H9 (cell line): ENCODE measurements at regions not wholly inside any gene's neighbourhood (a gene's known extent, or its start where the extent isn't known, plus 50 kb on each side); places are given as distances from the start of the nearest gene placed in this dataset.
"Not testable (repeated sequence)": the region's sequence is repeated elsewhere in the genome, so short reads cannot be mapped to it uniquely, and the experiment has no call there.

Source experiments
- DNase-seq: peaks from one replicate; pipeline ENCODE4 v3.0.0-alpha.2; 2017
- H2AFZ ChIP-seq: one replicate; pipeline ENCODE4 v1.6.1; 2013; ENCODE audit warnings: mild to moderate bottlenecking, low read length, control low read depth, moderate library complexity
- H2AK5ac ChIP-seq: 2 replicates; pipeline ENCODE4 v1.6.1; 2013; ENCODE audit warnings: low read length, control low read depth, mixed read lengths; ENCODE audit not compliant: insufficient read length
- H2BK120ac ChIP-seq: one replicate; pipeline ENCODE4 v1.6.1; 2013; ENCODE audit warnings: low read depth, mild to moderate bottlenecking, low read length, control low read depth, inconsistent platforms; ENCODE audit not compliant: poor library complexity, severe bottlenecking
- H2BK12ac ChIP-seq: 2 replicates; pipeline ENCODE4 v1.6.1; 2013; ENCODE audit warnings: low read length, control low read depth, mixed read lengths, low read depth; ENCODE audit not compliant: insufficient read length
- H2BK15ac ChIP-seq: 2 replicates; pipeline ENCODE4 v1.6.1; 2013; ENCODE audit warnings: low read depth, low read length, control low read depth
- H2BK20ac ChIP-seq: one replicate; pipeline ENCODE4 v1.6.1; 2013; ENCODE audit warnings: low read depth, mild to moderate bottlenecking, low read length, control low read depth, inconsistent platforms; ENCODE audit not compliant: poor library complexity, severe bottlenecking
- H2BK5ac ChIP-seq: 2 replicates; pipeline ENCODE4 v1.6.1; 2013; ENCODE audit warnings: low read length, control low read depth, mixed read lengths; ENCODE audit not compliant: insufficient read length
- H3K14ac ChIP-seq: 2 replicates; pipeline ENCODE4 v1.6.1; 2013; ENCODE audit warnings: low read length, control low read depth; ENCODE audit not compliant: insufficient read depth
- H3K18ac ChIP-seq: 2 replicates; pipeline ENCODE4 v1.6.1; 2013; ENCODE audit warnings: low read depth, mild to moderate bottlenecking, mixed read lengths, low read length, control low read depth; ENCODE audit not compliant: insufficient read length
- H3K23ac ChIP-seq: 2 replicates; pipeline ENCODE4 v1.6.1; 2013; ENCODE audit warnings: low read length, control low read depth, mixed read lengths, low read depth; ENCODE audit not compliant: insufficient read length
- H3K23me2 ChIP-seq: 2 replicates; pipeline ENCODE4 v1.6.1; 2013; ENCODE audit warnings: low read depth, mild to moderate bottlenecking, mixed read lengths, low read length, control low read depth; ENCODE audit not compliant: insufficient read length, poor library complexity, severe bottlenecking
- H3K27ac ChIP-seq: 2 replicates; pipeline ENCODE4 v1.5.1; 2013; ENCODE audit warnings: low read length, control low read depth, mixed read lengths, low read depth; ENCODE audit not compliant: insufficient read length
- H3K27me3 ChIP-seq: 2 replicates; pipeline ENCODE4 v1.6.1; 2013; ENCODE audit warnings: low read length, control low read depth, inconsistent platforms; ENCODE audit not compliant: insufficient read depth
- H3K4ac ChIP-seq: 2 replicates; pipeline ENCODE4 v1.6.1; 2013; ENCODE audit warnings: low read depth, mild to moderate bottlenecking, control low read depth, inconsistent platforms, low read length, moderate library complexity
- H3K4me1 ChIP-seq: 2 replicates; pipeline ENCODE4 v1.6.1; 2013; ENCODE audit warnings: low read length, control low read depth, inconsistent platforms; ENCODE audit not compliant: insufficient read depth
- H3K4me2 ChIP-seq: 2 replicates; pipeline ENCODE4 v1.6.1; 2013; ENCODE audit warnings: low read length, control low read depth, mixed read lengths; ENCODE audit not compliant: insufficient read length, insufficient read depth
- H3K56ac ChIP-seq: 2 replicates; pipeline ENCODE4 v1.6.1; 2013; ENCODE audit warnings: low read depth, mild to moderate bottlenecking, mixed read lengths, low read length, control low read depth; ENCODE audit not compliant: insufficient read length
- H3K79me1 ChIP-seq: 2 replicates; pipeline ENCODE4 v1.6.1; 2013; ENCODE audit warnings: low read depth, mild to moderate bottlenecking, moderate library complexity, low read length, control low read depth, inconsistent platforms; ENCODE audit not compliant: insufficient read depth, poor library complexity, severe bottlenecking
- H3K79me2 ChIP-seq: 2 replicates; pipeline ENCODE4 v1.6.1; 2013; ENCODE audit warnings: low read length, control low read depth, inconsistent platforms; ENCODE audit not compliant: insufficient read depth
- H3K9ac ChIP-seq: 2 replicates; pipeline ENCODE4 v1.6.1; 2013; ENCODE audit warnings: low read length, control low read depth, mixed read lengths; ENCODE audit not compliant: insufficient read length; ENCODE audit errors: extremely low read depth
- H3K9me3 ChIP-seq: one replicate; pipeline ENCODE4 v1.6.1; 2013; ENCODE audit warnings: low read depth, low read length, inconsistent platforms; ENCODE audit not compliant: control insufficient read depth
- H3T11ph ChIP-seq: one replicate; pipeline ENCODE4 v1.6.1; 2013; ENCODE audit warnings: mild to moderate bottlenecking, low read length, control low read depth, inconsistent platforms
- H4K20me1 ChIP-seq: one replicate; pipeline ENCODE4 v1.6.1; 2013; ENCODE audit not compliant: control insufficient read depth, insufficient read length, insufficient read depth
- H4K5ac ChIP-seq: 2 replicates; pipeline ENCODE4 v1.6.1; 2013; ENCODE audit warnings: low read depth, mild to moderate bottlenecking, mixed read lengths, low read length, control low read depth; ENCODE audit not compliant: insufficient read length
- H4K8ac ChIP-seq: replicated peaks from 2 replicates; pipeline ENCODE4 v1.6.1; 2013; ENCODE audit warnings: low read length, control low read depth, mixed read lengths, low read depth; ENCODE audit not compliant: insufficient read length
- H4K91ac ChIP-seq: 2 replicates; pipeline ENCODE4 v1.6.1; 2013; ENCODE audit warnings: low read depth, mild to moderate bottlenecking, moderate library complexity, mixed read lengths, low read length, control low read depth; ENCODE audit not compliant: insufficient read length
- H3K27ac Mint-ChIP-seq, 3 experiments: 2 replicates in 2 of 3; 3 replicates in 1 of 3; pipeline ENCODE4 v1.8.0; 2020 to 2021; ENCODE audit warnings: mixed read lengths in 3 of 3, mild to moderate bottlenecking in 1 of 3, moderate library complexity in 1 of 3
- H3K27me3 Mint-ChIP-seq: 2 replicates; pipeline ENCODE4 v1.8.0; 2021; ENCODE audit warnings: low read depth, mild to moderate bottlenecking, moderate library complexity, mixed read lengths
- H3K36me3 Mint-ChIP-seq, 3 experiments: 2 replicates in 2 of 3; 3 replicates in 1 of 3; pipeline ENCODE4 v1.8.0; 2020 to 2021; ENCODE audit warnings: low read depth in 3 of 3, mixed read lengths in 3 of 3; ENCODE audit not compliant: insufficient read depth in 1 of 3
- H3K4me1 Mint-ChIP-seq, 2 experiments: 2 replicates each; pipeline ENCODE4 v1.8.0; 2020; ENCODE audit warnings: mixed read lengths in 2 of 2
- H3K4me3 Mint-ChIP-seq, 2 experiments: 2 replicates in 1 of 2; 3 replicates in 1 of 2; pipeline ENCODE4 v1.8.0; 2020 to 2021; ENCODE audit warnings: mild to moderate bottlenecking in 2 of 2, mixed read lengths in 2 of 2, moderate library complexity in 1 of 2
- H3K9me3 Mint-ChIP-seq, 2 experiments: 2 replicates in 1 of 2; 3 replicates in 1 of 2; pipeline ENCODE4 v1.8.0; 2020; ENCODE audit warnings: mild to moderate bottlenecking in 2 of 2, mixed read lengths in 2 of 2, moderate library complexity in 1 of 2
- CTCF ChIP-seq: fragments of 200-600 bp; sonication (generic); conservative IDR thresholded peaks from 3 replicates; pipeline ENCODE4 v1.8.0; 2021; ENCODE audit warnings: antibody characterized with exemption, mild to moderate bottlenecking
- WGBS: extraction: QIAGEN DNeasy Blood & Tissue Kit; methylation state at CpG from one replicate; pipeline ENCODE4 v1.1.7; 2013; ENCODE audit warnings: missing lambda C conversion rate, low lambda C conversion rate, mixed read lengths; ENCODE audit not compliant: insufficient read length; ENCODE audit errors: extremely low coverage; 5-methylcytosine and 5-hydroxymethylcytosine counted together

- no peak for TF ChIP-seq CTCF
- DNase-seq = no peak
- no peak overlapping the region for H3K9ac ChIP-seq
- H2BK5ac ChIP-seq = no peak overlapping the region
- no peak overlapping the region for H3K56ac ChIP-seq
- Mint-ChIP-seq H3K4me3 (no peak overlapping the region), H3K27ac (no peak overlapping the region), H3K36me3 (no peaks in the 10 kb centered on the region; a peak in 1 of 7 replicates), H3K4me1 (peaks cover 5% of the 10 kb centered on the region in 2 experiments; a peak in 3 of 4 replicates), H3K27me3 (peaks cover 41% of the 10 kb centered on the region), H3K9me3 (peaks cover 2 to 5% of the 10 kb centered on the region in 2 experiments; a peak in 4 of 5 replicates)
- no peak overlapping the region for H3K4me2 ChIP-seq
- H2AFZ ChIP-seq = no peak overlapping the region
- no peak overlapping the region for H2BK120ac ChIP-seq
- H3K18ac ChIP-seq = no peak overlapping the region
- no peak overlapping the region for H3T11ph ChIP-seq
- no peak overlapping the region for H3K23ac ChIP-seq
- H3K79me1 ChIP-seq = no peaks in the 10 kb centered on the region
- H2BK15ac ChIP-seq = no peak overlapping the region
- H2BK20ac ChIP-seq = no peak overlapping the region
- no peak overlapping the region for H3K14ac ChIP-seq
- H2BK12ac ChIP-seq = no peak overlapping the region
- no peaks in the 10 kb centered on the region; the same call in 1 of the 2 replicates for H3K27me3 ChIP-seq
- no peak overlapping the region for H3K27ac ChIP-seq
- H3K4me1 ChIP-seq = no peaks in the 10 kb centered on the region
- no peak overlapping the region for H4K8ac ChIP-seq
- H4K91ac ChIP-seq = no peak overlapping the region
- H2AK5ac ChIP-seq = no peak overlapping the region
- no peaks in the 10 kb centered on the region for H3K23me2 ChIP-seq
- H3K4ac ChIP-seq = no peak overlapping the region
- no peak overlapping the region for H4K5ac ChIP-seq
- WGBS = no CpG with 5 or more reads among the region's 20 CpGs
- H3K9me3 ChIP-seq = no peaks in the 10 kb centered on the region
- H3K79me2 ChIP-seq = no peaks in the 10 kb centered on the region
- H4K20me1 ChIP-seq = no peaks in the 10 kb centered on the region
These were observed 71.7 kb upstream of the TWIST2 start for GRCh38 chr2:238776003-238776760.

- no CpG with 5 or more reads among the region's 8 CpGs for WGBS
- H3K27ac Mint-ChIP-seq, H3K9me3 ChIP-seq, H4K8ac ChIP-seq, H3T11ph ChIP-seq, H3K79me1 ChIP-seq, H3K56ac ChIP-seq, H2BK12ac ChIP-seq, H4K91ac ChIP-seq, H3K27me3 ChIP-seq, H3K27ac ChIP-seq, H2AK5ac ChIP-seq, H2BK120ac ChIP-seq, H2AFZ ChIP-seq, H3K79me2 ChIP-seq, H3K4me3 Mint-ChIP-seq, H3K9me3 Mint-ChIP-seq, H2BK5ac ChIP-seq, H4K5ac ChIP-seq, DNase-seq, H3K4me1 ChIP-seq, H3K23me2 ChIP-seq, H3K18ac ChIP-seq, H3K14ac ChIP-seq, H3K23ac ChIP-seq, H3K36me3 Mint-ChIP-seq, H3K4me2 ChIP-seq, H2BK15ac ChIP-seq, H2BK20ac ChIP-seq, H4K20me1 ChIP-seq, H3K4me1 Mint-ChIP-seq, H3K9ac ChIP-seq, H3K4ac ChIP-seq: not testable (repeated sequence)
- H3K27me3 Mint-ChIP-seq = peaks cover 37% of the 10 kb centered on the region
These were observed 71.2 kb upstream of the TWIST2 start for GRCh38 chr2:238776761-238777046.
